ENCODE measurements at regions not wholly inside any gene's neighbourhood (a gene's known extent, or its start where the extent isn't known, plus 50 kb on each side); places are given as distances from the start of the nearest gene placed in this dataset.

DNA sequence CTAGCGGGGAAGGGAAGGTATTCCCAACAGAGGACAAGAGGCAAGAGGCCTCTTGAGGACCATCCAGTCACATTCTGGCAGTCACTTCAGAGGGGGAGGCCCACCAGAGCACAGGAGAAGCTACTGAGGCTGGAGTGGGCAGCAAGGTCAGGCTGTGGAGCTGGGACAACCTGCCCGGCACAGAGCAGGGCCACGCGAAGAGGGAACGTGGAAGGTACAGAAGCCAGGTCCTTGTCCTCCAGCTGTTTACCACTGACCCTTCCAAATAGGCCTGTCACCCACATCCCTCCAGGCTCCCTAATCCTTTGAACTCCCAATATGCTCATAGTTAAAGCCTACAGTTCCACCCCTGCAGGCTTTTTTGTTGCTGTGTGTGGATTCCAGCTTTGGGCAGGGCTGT lies 76.9 kb downstream of the IGLL1 start:
- no peak overlapping the region for H3K27ac ChIP-seq
- H3K27me3 ChIP-seq (ENCODE audit: insufficient read depth, low read depth): no peaks in the 10 kb centered on the region
- TF ChIP-seq, protein P1, sequence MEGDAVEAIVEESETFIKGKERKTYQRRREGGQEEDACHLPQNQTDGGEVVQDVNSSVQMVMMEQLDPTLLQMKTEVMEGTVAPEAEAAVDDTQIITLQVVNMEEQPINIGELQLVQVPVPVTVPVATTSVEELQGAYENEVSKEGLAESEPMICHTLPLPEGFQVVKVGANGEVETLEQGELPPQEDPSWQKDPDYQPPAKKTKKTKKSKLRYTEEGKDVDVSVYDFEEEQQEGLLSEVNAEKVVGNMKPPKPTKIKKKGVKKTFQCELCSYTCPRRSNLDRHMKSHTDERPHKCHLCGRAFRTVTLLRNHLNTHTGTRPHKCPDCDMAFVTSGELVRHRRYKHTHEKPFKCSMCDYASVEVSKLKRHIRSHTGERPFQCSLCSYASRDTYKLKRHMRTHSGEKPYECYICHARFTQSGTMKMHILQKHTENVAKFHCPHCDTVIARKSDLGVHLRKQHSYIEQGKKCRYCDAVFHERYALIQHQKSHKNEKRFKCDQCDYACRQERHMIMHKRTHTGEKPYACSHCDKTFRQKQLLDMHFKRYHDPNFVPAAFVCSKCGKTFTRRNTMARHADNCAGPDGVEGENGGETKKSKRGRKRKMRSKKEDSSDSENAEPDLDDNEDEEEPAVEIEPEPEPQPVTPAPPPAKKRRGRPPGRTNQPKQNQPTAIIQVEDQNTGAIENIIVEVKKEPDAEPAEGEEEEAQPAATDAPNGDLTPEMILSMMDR (conservative IDR thresholded peaks at IDR 0.05; ENCODE audit: low read depth, low read length): no peak
- H3K79me2 ChIP-seq (ENCODE audit: insufficient read depth, low read depth): no peaks in the 10 kb centered on the region
- no peaks in the 10 kb centered on the region for H3K4me1 ChIP-seq (ENCODE audit: low read depth, poor library complexity, severe bottlenecking)
- H3K9ac ChIP-seq: no peak overlapping the region
- H3K36me3 ChIP-seq (ENCODE audit: insufficient read depth): no peaks in the 10 kb centered on the region
- H3K4me2 ChIP-seq: no peak overlapping the region
- H2AFZ ChIP-seq (ENCODE audit: low read depth): no peak overlapping the region
- no peaks in the 10 kb centered on the region for H4K20me1 ChIP-seq (ENCODE audit: insufficient read depth)
- H3K4me3 ChIP-seq (IDR thresholded peaks at IDR 0.05; ENCODE audit: insufficient read depth, low read depth, low read length): no peak overlapping the region

DNA sequence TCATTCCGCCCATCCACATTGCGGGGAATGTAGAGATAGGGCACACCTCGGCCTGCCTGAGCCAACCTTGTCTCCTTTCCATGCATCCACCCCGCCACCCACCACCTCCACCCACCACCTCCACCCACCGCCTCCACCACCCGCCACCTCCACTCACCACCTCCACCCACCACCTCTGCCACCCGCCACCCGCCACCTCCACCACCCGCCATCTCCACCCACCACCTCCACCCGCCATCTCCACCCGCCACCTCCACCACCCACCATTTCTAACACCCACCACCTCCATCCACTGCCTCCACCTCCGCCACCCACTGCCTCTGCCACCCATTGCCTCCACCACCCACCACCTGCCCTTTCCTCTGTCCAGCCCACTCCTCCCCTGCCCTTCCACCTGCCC lies 78.4 kb downstream of the IGLL1 start:
- no peaks in the 10 kb centered on the region for H3K27me3 ChIP-seq (ENCODE audit: insufficient read depth, low read depth)
- H3K79me2 ChIP-seq (ENCODE audit: insufficient read depth, low read depth): no peaks in the 10 kb centered on the region
- no peak overlapping the region for H3K9ac ChIP-seq
- no peaks in the 10 kb centered on the region for H4K20me1 ChIP-seq (ENCODE audit: insufficient read depth)
- no peak overlapping the region for H3K4me2 ChIP-seq
- H3K27ac ChIP-seq: no peak overlapping the region
- H2AFZ ChIP-seq (ENCODE audit: low read depth): no peak overlapping the region
- no peaks in the 10 kb centered on the region for H3K36me3 ChIP-seq (ENCODE audit: insufficient read depth)
- no peaks in the 10 kb centered on the region for H3K4me1 ChIP-seq (ENCODE audit: low read depth, poor library complexity, severe bottlenecking)
- no peak overlapping the region for H3K4me3 ChIP-seq (IDR thresholded peaks at IDR 0.05; ENCODE audit: insufficient read depth, low read depth, low read length)
- TF ChIP-seq, protein P1 (conservative IDR thresholded peaks at IDR 0.05; ENCODE audit: low read depth, low read length): no peak

DNA sequence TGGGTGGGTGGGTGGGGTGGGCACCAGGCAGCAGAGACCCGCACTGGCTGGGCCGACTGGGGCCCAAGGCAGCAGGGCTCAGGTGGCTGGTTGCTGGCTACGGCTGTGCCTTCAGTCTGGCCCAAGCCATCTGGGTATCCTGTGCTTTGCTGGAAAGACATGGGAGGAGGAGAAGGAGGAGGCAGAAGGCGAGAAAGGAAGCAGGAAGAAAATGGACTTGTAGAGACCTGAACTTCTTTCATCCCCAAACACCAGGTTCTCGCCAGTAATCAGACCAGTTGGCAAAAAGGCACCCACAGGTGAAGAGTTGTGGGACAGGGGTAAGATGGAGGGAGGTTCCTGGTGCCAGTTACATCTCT lies 78.8 kb downstream of the IGLL1 start:
- H3K27ac ChIP-seq: no peak overlapping the region
- no peaks in the 10 kb centered on the region for H3K79me2 ChIP-seq (ENCODE audit: insufficient read depth, low read depth)
- H3K36me3 ChIP-seq (ENCODE audit: insufficient read depth): no peaks in the 10 kb centered on the region
- TF ChIP-seq, protein P1 (conservative IDR thresholded peaks at IDR 0.05; ENCODE audit: low read depth, low read length): no peak
- H3K4me1 ChIP-seq (ENCODE audit: low read depth, poor library complexity, severe bottlenecking): no peaks in the 10 kb centered on the region
- H3K27me3 ChIP-seq (ENCODE audit: insufficient read depth, low read depth): no peaks in the 10 kb centered on the region
- no peak overlapping the region for H3K9ac ChIP-seq
- no peak overlapping the region for H2AFZ ChIP-seq (ENCODE audit: low read depth)
- H4K20me1 ChIP-seq (ENCODE audit: insufficient read depth): no peaks in the 10 kb centered on the region
- no peak overlapping the region for H3K4me3 ChIP-seq (IDR thresholded peaks at IDR 0.05; ENCODE audit: insufficient read depth, low read depth, low read length)
- no peak overlapping the region for H3K4me2 ChIP-seq

DNA sequence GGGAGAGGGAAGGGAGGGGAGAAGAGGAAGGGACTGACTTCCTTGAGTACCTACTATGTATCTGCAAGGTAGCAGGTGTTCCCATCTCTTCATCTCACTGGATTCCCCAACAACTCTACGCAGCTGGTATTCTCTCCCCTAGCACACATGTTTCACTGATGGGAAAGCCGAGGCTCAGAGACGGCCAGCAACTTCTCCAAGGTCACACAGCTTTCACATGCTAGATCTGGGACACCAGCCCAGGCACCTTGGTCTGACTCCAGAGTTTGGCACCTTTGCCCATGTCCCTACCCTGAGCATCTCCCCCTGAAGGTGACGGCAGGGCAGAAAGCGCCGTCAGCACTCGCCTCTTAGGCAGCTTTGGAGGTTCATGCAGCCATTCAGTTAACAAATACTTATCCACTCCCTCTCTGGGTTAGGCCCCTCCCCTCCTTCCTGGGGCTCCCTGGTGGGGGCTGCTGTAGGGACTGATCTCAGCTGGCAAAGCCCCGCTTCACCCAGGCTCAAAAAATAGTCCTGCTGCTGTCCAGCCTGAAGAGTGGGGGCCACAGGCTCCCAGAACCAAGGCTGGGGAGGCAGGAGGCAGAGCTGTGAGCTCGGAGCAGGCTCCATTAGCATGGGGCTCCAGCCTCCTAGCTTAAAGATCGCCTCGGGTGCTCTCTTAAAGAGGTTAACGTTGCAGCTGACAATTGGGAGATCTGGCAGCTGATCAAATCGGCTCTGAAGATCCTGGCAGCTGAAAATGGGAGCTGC lies 79.4 kb downstream of the IGLL1 start:
- no peak overlapping the region for H3K9ac ChIP-seq
- H2AFZ ChIP-seq (ENCODE audit: low read depth): no peak overlapping the region
- H3K27ac ChIP-seq: no peak overlapping the region
- no peak overlapping the region for H3K4me3 ChIP-seq (IDR thresholded peaks at IDR 0.05; ENCODE audit: insufficient read depth, low read depth, low read length)
- no peaks in the 10 kb centered on the region for H3K79me2 ChIP-seq (ENCODE audit: insufficient read depth, low read depth)
- H3K27me3 ChIP-seq (ENCODE audit: insufficient read depth, low read depth): no peaks in the 10 kb centered on the region
- no peaks in the 10 kb centered on the region for H4K20me1 ChIP-seq (ENCODE audit: insufficient read depth)
- TF ChIP-seq, protein P1 (conservative IDR thresholded peaks at IDR 0.05; ENCODE audit: low read depth, low read length): no peak
- no peaks in the 10 kb centered on the region for H3K4me1 ChIP-seq (ENCODE audit: low read depth, poor library complexity, severe bottlenecking)
- no peak overlapping the region for H3K4me2 ChIP-seq
- no peaks in the 10 kb centered on the region for H3K36me3 ChIP-seq (ENCODE audit: insufficient read depth)
